ENCODE measurements at regions not wholly inside any gene's neighbourhood (a gene's known extent, or its start where the extent isn't known, plus 50 kb on each side); places are given as distances from the start of the nearest gene placed in this dataset.

DNA sequence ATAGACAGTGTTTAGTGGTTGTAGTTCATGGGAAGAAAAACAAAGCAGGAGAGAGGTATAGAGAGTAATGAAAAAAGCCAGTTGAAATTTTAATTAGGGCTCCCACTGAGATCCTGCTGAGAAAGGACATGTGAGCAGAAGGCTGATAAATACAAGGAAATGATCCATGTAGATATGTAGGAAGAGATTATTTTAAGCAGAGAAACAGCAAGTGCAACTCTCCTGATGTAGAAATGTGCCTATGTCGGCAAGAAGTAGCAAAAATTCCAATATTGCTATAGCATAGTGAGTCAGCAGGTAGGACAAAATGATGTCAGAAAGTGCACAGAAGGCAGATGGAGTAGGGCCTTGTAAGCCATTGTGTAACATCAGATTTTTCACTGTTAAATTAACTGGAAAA is 1027.3 kb downstream of the PCDH18 start:
- Histone ChIP-seq H3K36me3 (ENCODE audit: control insufficient read depth, insufficient read depth, low read length) (no peaks in the 10 kb centered on the region), H3K9me3 (ENCODE audit: control insufficient read depth, insufficient read depth, low read depth, low read length) (no peaks in the 10 kb centered on the region), H3K27ac (ENCODE audit: insufficient read depth, low read length) (no peak overlapping the region), H3K9ac (ENCODE audit: insufficient read depth, low read length) (no peak overlapping the region), H3K4me2 (ENCODE audit: extremely low read depth, insufficient read depth, low read length) (no peak overlapping the region), H4K20me1 (ENCODE audit: control insufficient read depth, extremely low read depth, insufficient read depth, low read length) (no peaks in the 10 kb centered on the region), H2AFZ (ENCODE audit: low read length) (no peak overlapping the region), H3K79me2 (ENCODE audit: control insufficient read depth, insufficient read depth, low read length) (no peaks in the 10 kb centered on the region), H3K4me1 (ENCODE audit: control insufficient read depth, extremely low read depth, insufficient read depth, low read length) (no peaks in the 10 kb centered on the region), H3K4me3 (replicated peaks in 1 of 4; ENCODE audit: control extremely low read depth in 1 of 4, insufficient read depth in 1 of 4, low read depth in 3 of 4, low read length in 4 of 4) (no peak overlapping the region), H3K27me3 (ENCODE audit: control insufficient read depth, insufficient read depth, low read length) (no peaks in the 10 kb centered on the region)
- TF ChIP-seq, protein P1, sequence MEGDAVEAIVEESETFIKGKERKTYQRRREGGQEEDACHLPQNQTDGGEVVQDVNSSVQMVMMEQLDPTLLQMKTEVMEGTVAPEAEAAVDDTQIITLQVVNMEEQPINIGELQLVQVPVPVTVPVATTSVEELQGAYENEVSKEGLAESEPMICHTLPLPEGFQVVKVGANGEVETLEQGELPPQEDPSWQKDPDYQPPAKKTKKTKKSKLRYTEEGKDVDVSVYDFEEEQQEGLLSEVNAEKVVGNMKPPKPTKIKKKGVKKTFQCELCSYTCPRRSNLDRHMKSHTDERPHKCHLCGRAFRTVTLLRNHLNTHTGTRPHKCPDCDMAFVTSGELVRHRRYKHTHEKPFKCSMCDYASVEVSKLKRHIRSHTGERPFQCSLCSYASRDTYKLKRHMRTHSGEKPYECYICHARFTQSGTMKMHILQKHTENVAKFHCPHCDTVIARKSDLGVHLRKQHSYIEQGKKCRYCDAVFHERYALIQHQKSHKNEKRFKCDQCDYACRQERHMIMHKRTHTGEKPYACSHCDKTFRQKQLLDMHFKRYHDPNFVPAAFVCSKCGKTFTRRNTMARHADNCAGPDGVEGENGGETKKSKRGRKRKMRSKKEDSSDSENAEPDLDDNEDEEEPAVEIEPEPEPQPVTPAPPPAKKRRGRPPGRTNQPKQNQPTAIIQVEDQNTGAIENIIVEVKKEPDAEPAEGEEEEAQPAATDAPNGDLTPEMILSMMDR (conservative IDR thresholded peaks at IDR 0.05 in 1 of 2, IDR thresholded peaks at IDR 0.05 in 1 of 2; ENCODE audit: low read depth in 1 of 2, low read length in 2 of 2), result no peak
- no peak for TF ChIP-seq EZH2 (IDR thresholded peaks at IDR 0.05; ENCODE audit: low read length, missing control alignments)
- DNase-seq (ENCODE audit: low read depth in 2 of 2), result peak in 1 of 2 donors; percentile 24

DNA sequence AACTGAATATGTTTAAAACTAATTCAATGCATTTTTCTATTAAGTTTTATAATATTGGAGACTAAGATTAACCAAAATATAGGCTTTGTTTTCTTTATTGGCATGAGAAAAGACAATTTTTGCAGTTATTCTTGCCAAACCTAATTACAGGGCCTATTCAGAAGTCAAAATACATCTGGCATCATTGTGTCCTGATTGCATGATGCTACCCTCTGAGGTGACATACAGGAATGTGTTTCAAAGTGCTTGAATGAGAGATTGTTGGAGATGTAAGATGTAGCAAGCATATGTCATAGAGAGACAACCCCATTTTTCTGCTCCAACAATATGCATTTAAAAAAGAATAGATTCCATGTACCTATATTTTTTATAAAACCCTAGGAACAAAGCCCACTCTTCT is 1036.4 kb downstream of the PCDH18 start:
- Histone ChIP-seq H4K20me1 (ENCODE audit: control insufficient read depth, extremely low read depth, insufficient read depth, low read length) (no peaks in the 10 kb centered on the region), H3K4me1 (ENCODE audit: control insufficient read depth, extremely low read depth, insufficient read depth, low read length) (no peaks in the 10 kb centered on the region), H3K4me3 (replicated peaks in 1 of 4; ENCODE audit: control extremely low read depth in 1 of 4, insufficient read depth in 1 of 4, low read depth in 3 of 4, low read length in 4 of 4) (no peak overlapping the region), H3K9me3 (ENCODE audit: control insufficient read depth, insufficient read depth, low read depth, low read length) (no peaks in the 10 kb centered on the region), H3K4me2 (ENCODE audit: extremely low read depth, insufficient read depth, low read length) (no peak overlapping the region), H3K27me3 (ENCODE audit: control insufficient read depth, insufficient read depth, low read length) (no peaks in the 10 kb centered on the region), H3K9ac (ENCODE audit: insufficient read depth, low read length) (no peak overlapping the region), H3K36me3 (ENCODE audit: control insufficient read depth, insufficient read depth, low read length) (no peaks in the 10 kb centered on the region), H2AFZ (ENCODE audit: low read length) (no peak overlapping the region), H3K79me2 (ENCODE audit: control insufficient read depth, insufficient read depth, low read length) (no peaks in the 10 kb centered on the region), H3K27ac (ENCODE audit: insufficient read depth, low read length) (no peak overlapping the region)
- no peak for DNase-seq (ENCODE audit: low read depth in 2 of 2)
- TF ChIP-seq, protein P1 (conservative IDR thresholded peaks at IDR 0.05 in 1 of 2, IDR thresholded peaks at IDR 0.05 in 1 of 2; ENCODE audit: low read depth in 1 of 2, low read length in 2 of 2), result no peak
- TF ChIP-seq EZH2 (IDR thresholded peaks at IDR 0.05; ENCODE audit: low read length, missing control alignments), result no peak

DNA sequence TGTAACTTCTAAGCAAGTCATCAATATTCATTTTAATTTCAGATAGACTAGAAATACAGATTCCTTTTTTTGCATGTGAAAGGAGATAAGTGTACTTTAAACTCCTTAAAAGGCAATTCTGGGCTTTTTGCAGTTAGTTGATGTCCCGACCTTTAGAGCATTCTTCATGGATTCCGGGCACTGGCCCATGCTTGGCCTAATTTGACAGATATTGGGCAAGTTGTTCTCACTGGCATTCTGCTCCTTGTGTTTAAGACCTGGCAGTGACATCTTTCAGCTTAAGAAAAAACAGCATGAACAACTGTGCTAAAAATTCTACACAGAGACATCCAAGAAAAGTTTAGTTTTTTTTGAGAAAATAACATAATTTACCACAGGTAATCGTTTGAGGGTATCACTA is 1037.2 kb downstream of the PCDH18 start:
- no peak overlapping the region for H3K4me3 ChIP-seq (replicated peaks in 1 of 4; ENCODE audit: control extremely low read depth in 1 of 4, insufficient read depth in 1 of 4, low read depth in 3 of 4, low read length in 4 of 4)
- no peaks in the 10 kb centered on the region for H3K9me3 ChIP-seq (ENCODE audit: control insufficient read depth, insufficient read depth, low read depth, low read length)
- H3K4me2 ChIP-seq (ENCODE audit: extremely low read depth, insufficient read depth, low read length), result no peak overlapping the region
- no peak overlapping the region for H2AFZ ChIP-seq (ENCODE audit: low read length)
- H4K20me1 ChIP-seq (ENCODE audit: control insufficient read depth, extremely low read depth, insufficient read depth, low read length), result no peaks in the 10 kb centered on the region
- H3K9ac ChIP-seq (ENCODE audit: insufficient read depth, low read length), result no peak overlapping the region
- no peaks in the 10 kb centered on the region for H3K4me1 ChIP-seq (ENCODE audit: control insufficient read depth, extremely low read depth, insufficient read depth, low read length)
- no peaks in the 10 kb centered on the region for H3K36me3 ChIP-seq (ENCODE audit: control insufficient read depth, insufficient read depth, low read length)
- H3K79me2 ChIP-seq (ENCODE audit: control insufficient read depth, insufficient read depth, low read length), result no peaks in the 10 kb centered on the region
- no peak overlapping the region for H3K27ac ChIP-seq (ENCODE audit: insufficient read depth, low read length)
- peak in 1 of 2 donors; percentile 58 for DNase-seq (ENCODE audit: low read depth in 2 of 2)
- TF ChIP-seq, protein P1 (conservative IDR thresholded peaks at IDR 0.05 in 1 of 2, IDR thresholded peaks at IDR 0.05 in 1 of 2; ENCODE audit: low read depth in 1 of 2, low read length in 2 of 2), result no peak
- TF ChIP-seq EZH2 (IDR thresholded peaks at IDR 0.05; ENCODE audit: low read length, missing control alignments), result no peak
- no peaks in the 10 kb centered on the region for H3K27me3 ChIP-seq (ENCODE audit: control insufficient read depth, insufficient read depth, low read length)

All from fibroblast of lung (primary cell).